T-helper 2 cell (primary cell): ENCODE measurements at regions not wholly inside any gene's neighbourhood (a gene's known extent, or its start where the extent isn't known, plus 50 kb on each side); places are given as distances from the start of the nearest gene placed in this dataset.
"Not testable (repeated sequence)": the region's sequence is repeated elsewhere in the genome, so short reads cannot be mapped to it uniquely, and the experiment has no call there.

Experiments used
- DNase-seq, 5 experiments: peaks; one replicate each; pipeline versions ENCODE4 v3.0.0 to v3.0.0-alpha.2; 2012 to 2022

DNA sequence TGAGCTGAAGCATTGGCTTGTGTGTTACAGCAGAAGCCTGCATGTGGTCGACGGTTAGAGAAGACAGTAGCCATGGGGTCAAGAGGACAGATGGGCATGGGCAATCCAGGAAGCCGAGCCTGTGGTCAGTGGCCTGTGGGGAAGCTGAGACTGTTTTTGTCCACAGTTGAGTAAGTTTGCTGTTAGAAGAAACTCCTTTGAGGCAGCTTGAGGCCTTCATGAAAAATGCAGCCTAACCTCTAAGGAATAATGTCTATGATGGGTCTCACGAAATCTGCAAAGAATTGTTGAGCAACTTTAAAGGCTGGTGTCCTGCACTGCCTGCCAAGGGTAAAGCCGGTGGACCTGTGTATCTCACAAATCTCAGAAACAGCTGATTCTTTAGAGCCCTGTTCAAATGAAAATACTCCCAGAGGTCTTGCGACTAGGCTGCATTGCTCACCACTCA is 322.4 kb downstream of the SETD4 start:
- DNase-seq, result no peak

DNA sequence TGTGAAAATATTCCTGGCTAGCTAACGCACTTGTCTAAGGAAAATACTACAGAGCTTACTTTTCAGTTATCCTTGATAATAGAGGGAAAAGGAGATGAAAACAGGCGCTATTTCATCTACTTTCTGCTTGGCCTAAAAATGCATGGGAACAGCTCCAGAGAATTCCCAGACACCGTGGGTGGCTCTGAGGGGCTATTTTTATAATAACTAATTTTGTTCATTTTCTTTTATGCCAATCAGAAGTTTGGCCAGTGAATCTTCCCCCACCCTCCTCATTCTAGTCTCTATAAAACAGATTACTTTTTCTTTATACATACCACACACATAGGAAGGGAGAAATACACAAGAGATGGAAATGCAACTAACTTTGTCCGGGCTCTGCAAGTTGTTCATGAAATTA is 322.9 kb downstream of the SETD4 start:
- no peak for DNase-seq

DNA sequence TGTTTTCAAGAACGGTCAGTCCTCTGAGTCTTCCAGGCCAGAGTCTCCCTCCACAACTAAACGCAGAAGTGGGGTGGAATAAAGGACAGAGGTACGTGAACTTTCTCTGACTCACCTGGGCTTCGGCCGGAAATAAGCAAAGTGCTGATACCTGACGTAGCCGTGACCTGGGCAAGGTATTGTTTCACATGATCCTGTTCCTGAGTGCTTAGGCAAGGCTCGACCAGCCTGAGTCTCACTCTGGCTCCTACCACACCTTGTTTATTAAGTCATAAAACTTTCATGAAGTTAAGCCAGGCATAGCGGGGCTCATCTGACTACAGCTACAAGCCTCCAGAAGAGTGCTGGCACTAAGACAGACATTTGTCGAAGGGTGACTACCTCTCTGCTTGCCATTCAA is 327.5 kb downstream of the SETD4 start:
- DNase-seq, result no peak

- DNase-seq, result no peak
Measured at GRCh38 chr21:35730325-35730724, 330.0 kb downstream of the SETD4 start.

GRCh38 chr21:35727830-35728229 is 332.5 kb downstream of the SETD4 start:
- no peak for DNase-seq

- no peak for DNase-seq
Measured at GRCh38 chr21:35724156-35724555, 336.2 kb downstream of the SETD4 start.

- no peak for DNase-seq
Measured at GRCh38 chr21:35721701-35722100, 338.6 kb downstream of the SETD4 start.

GRCh38 chr21:35720208-35720731 is 340.1 kb downstream of the SETD4 start:
- no peak for DNase-seq

DNA sequence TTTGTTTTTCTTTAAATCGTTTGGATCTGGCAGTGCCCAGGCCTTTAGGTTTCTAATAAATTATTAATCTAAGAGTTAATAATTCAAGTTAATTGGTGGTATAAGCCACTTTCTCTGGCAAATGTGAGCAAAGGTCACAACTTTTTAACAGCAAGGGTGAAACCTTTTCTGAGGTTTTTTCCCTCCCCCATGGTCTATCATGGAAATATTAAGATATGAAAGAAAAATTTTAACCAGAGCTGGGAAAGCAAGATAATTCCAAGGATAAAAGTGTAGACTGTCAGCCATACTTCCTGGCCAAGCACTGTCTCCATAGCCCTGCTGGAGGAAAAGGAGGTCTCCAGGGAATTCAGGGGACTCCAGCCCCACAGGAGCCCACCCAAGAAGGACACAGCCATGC is 341.2 kb downstream of the SETD4 start:
- no peak for DNase-seq

DNA sequence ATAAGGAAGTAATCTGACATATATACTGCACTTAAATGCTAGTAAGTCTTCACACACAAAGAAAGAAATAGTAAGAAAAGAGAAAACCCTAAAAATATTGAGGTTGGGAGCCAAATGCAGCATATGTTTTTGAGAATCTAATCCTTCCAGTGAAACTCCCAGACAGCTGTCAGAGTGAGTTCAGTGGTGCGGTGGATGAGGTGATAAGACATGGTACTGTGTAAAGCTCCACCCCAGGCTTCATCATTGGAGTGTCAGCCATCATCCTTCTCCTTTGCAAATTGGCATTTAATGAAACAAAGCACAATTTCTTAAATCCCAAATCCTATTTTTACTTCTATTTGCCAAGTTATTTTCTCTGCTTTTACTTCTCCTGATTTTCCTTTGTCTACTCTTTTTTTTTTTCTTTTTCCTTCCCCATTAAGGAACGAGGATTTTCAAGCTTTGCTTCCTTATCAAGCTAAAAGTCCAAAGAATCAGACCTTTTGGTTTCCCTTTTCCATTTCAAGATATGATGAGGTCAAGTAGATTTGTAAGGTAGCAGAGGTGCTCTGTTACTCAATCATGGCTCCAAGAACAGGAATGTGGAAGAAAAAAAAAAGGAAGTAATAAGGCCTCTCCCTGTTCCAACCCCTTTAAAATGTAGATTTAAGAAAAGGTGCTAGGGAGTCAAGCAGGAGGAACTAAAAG is 343.3 kb downstream of the SETD4 start:
- DNase-seq, result no peak

- no peak for DNase-seq
Measured at GRCh38 chr21:35713914-35714313, 346.4 kb downstream of the SETD4 start.

DNA sequence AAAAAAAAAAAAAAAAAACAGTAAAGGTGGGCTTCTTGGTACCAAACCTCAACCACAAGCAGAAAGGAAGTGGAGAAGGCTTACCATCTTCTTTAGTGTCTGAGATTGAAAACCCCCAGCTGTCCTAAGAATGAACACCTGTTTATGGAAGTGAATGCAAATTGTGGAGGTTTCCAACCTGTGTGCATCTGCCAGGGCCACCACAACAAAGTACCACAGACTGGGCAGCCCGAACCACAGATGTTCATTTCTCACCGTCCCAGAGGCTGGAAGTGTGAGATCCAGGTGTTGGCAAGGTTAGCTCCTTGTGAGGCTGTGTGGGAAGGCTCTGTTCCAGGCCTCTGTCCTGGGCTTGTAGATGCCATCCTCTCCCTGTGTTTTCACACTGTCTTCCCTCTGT is 348.7 kb downstream of the SETD4 start:
- no peak for DNase-seq

- DNase-seq, result no peak
Measured at GRCh38 chr21:35711213-35711612, 349.1 kb downstream of the SETD4 start.

DNA sequence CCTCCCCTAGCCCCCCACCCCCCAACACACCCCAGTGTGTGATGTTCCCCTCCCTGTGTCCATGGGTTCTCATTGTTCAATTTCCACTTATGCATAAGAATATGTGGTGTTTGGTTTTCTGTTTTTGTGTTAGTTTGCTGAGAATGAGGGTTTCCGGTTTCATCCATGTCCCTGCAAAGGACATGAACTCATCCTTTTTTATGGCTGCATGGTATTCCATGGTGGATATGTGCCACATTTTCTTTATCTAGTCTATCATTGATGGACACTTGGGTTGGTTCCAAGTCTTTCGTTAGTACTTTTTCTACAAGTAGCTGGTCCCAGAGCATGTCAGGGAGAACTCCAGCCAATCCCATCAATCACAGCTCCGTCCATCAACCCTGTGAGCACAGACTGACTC is 350.3 kb downstream of the SETD4 start:
- DNase-seq, result not testable (repeated sequence)

- DNase-seq, result no peak
Measured at GRCh38 chr21:35705888-35706287, 354.4 kb downstream of the SETD4 start.

DNA sequence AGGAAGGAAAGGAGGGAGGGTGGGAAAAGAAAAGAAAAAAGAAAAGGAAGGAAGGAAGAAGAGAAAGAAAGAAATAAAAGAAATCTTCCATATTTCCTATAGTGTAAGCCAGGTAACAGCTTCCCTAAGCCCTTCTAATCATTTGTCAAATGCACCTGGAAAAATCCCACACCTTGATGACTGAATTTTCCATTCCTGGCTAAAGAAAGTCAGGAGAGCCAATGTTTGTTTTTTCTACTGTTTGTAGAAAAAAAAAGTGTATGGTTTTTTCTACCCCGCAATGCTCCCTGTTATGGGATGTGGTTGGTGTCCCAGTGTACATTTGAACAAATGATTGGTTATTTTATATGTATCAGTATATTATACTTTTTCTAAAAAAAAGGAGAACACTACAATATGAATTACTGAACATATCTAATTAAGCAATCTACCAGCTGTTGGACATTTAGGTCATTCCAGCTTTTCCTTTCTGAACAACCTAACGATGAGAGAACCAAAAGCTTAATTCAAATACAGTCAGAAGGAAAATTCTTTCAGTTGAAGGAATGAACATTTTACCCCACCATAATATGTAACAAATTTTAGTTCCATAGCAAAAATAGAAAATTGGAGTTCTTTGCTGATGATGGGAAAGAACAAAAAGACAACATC is 355.0 kb downstream of the SETD4 start:
- DNase-seq, result no peak

- no peak for DNase-seq
Measured at GRCh38 chr21:35703704-35704103, 356.6 kb downstream of the SETD4 start.

GRCh38 chr21:35699361-35699760 is 361.0 kb downstream of the SETD4 start:
- DNase-seq, result no peak

DNA sequence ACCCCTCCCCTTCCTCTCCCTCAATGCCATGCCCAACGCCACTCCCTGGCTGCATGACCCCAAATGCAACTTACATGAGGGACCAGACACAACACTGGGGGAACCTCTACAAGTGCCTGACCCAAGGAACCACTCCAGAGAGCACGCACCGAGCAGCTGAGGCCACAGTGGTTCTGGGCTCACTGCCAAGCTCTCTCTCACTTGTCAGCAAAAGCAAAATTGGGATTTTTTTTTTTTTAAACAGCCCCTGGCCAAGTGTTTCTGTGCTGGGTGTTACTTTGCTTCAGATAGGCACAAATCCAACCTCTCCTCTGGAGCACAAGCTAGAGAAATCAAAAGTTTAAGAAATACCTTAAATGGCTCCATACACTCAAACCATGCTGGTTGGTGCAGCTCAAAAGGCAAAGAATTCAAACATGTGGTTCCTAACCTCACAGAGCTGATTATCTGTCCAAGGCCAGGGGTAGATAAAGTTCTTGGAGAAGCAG is 363.0 kb downstream of the SETD4 start:
- DNase-seq, result no peak

DNA sequence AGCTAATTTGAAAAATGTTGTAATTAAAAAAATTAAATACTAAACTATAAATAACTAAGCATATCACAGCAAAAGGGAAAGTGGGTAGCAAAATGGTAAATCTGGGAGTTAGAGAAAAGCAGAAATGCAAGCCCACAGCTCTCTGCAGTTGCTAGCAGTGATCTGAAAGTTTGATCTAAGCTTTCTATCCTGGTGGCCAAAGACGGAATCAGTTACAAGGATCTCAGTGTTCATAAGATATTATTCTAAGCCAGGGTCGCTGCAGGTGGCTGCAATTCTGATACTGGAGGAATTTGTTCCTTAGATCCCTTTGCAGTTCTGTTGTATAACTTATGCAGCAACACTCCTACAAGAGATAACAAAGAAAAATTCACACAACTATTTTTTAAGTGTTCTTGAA is 363.7 kb downstream of the SETD4 start:
- no peak for DNase-seq

DNA sequence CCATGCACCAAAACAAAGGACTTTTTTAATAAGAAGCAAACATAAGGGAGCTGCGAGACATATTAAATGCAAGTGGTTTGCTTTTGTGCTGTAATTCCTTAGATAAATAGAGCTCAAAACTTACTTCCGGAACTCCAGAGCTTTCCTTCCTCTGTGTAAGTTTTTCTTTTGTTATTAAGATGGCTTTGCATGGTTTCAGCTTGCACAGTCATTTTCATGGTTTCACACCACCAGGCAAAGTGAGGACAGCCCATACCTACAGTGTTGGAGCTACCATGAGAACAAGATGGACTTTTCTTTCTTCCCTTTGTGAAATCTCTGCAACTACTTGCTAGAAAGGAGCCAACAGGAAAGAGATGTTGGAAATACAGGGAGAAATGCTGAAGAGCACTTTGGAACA is 368.0 kb downstream of the SETD4 start:
- DNase-seq, result no peak

- no peak for DNase-seq
Measured at GRCh38 chr21:35690436-35690835, 369.9 kb downstream of the SETD4 start.

- DNase-seq, result no peak
Measured at GRCh38 chr21:35686156-35686555, 374.2 kb downstream of the SETD4 start.

DNA sequence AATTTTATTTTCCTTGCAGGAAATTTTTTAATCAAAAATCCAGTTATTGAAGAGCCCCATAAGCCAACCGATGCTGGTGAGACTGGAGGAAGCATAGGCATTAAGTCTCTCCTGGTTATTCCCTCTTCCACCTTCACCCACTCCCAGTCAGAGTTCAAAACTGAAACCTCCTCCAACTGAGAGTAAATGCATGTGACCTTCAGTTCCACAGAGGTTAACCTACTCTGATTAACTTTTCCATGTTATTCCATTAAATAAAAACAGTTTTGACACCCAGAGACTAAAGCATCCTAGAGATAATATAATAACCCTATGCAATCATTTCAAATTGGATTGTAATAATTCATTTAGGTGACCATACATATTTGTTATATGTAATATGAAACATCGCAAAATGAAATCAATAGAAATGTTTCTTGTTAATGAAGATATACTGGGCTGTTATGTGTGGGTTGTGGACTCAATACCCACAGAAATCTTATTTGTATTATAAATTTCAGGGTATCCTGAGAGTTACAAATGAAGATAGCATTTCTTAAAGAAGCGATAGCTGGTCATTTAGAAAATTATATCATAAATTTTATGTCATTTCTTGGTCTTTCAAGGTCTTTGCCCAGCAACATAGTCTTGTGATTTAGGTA is 376.5 kb downstream of the SETD4 start:
- DNase-seq, result no peak
